Left lung (tissue), 4 donors: ENCODE measurements at regions not wholly inside any gene's neighbourhood (a gene's known extent, or its start where the extent isn't known, plus 50 kb on each side); places are given as distances from the start of the nearest gene placed in this dataset.

Source experiments
- ATAC-seq: fragments of 200-7000 bp; cut with Tn5 transposase; one replicate; pipeline ENCODE4 v1.9.1; 2020; ENCODE audit warnings: moderate library complexity
- DNase-seq, 4 donors: peaks; one replicate each; pipeline ENCODE4 v3.0.0-alpha.2; 2013 to 2020
- H3K27ac ChIP-seq, 2 donors: fragments of 200-600 bp; sonication (generic) in 1 of 2; one replicate each; pipeline versions ENCODE4 v1.5.0 to v1.8.0; 2020 to 2021
- H3K27me3 ChIP-seq, 2 donors: fragments of 200-600 bp; sonication (generic) in 1 of 2; one replicate each; pipeline versions ENCODE4 v1.5.0 to v1.8.0; 2020 to 2021
- H3K36me3 ChIP-seq, 2 donors: fragments of 200-600 bp; sonication (generic) in 1 of 2; one replicate each; pipeline versions ENCODE4 v1.5.0 to v1.8.0; 2020 to 2021
- H3K4me1 ChIP-seq, 2 donors: fragments of 200-600 bp; one replicate each; pipeline ENCODE4 v1.8.0; 2021
- H3K4me3 ChIP-seq, 2 donors: fragments of 200-600 bp; sonication (generic) in 1 of 2; one replicate each; pipeline versions ENCODE4 v1.5.0 to v1.8.0; 2020 to 2021; ENCODE audit warnings: mild to moderate bottlenecking in 1 of 2
- H3K9me3 ChIP-seq, 2 donors: fragments of 200-600 bp; sonication (generic) in 1 of 2; one replicate each; pipeline versions ENCODE4 v1.5.0 to v1.8.0; 2020 to 2021
- CTCF ChIP-seq, 2 donors: fragments of 200-600 bp; sonication (generic) in 1 of 2; IDR thresholded peaks; one replicate each; pipeline versions ENCODE4 v1.5.0 to v1.8.0; 2021; ENCODE audit warnings: antibody characterized with exemption in 2 of 2
- intact Hi-C, 2 donors: fragments of 100-400 bp; cut with DNase I; formaldehyde crosslinking; loops; one replicate each; pipeline versions ENCODE4 v1.11.2 to v1.14.2; 2022
- donor health status: DM: no; HTN: yes; CAD: no.
- donor health status: DM: no; HTN: no; CAD: no.

- H3K4me3 ChIP-seq = no peak overlapping the region
- no peak for TF ChIP-seq CTCF (IDR thresholded peaks at IDR 0.05)
- no peak overlapping the region for H3K27ac ChIP-seq
- ATAC-seq (no peak), DNase-seq (no peak)
- H3K4me1 ChIP-seq = peaks cover 0 to 16% of the 10 kb centered on the region in 2 donors
- intact Hi-C loops = no loop called here
- no peaks in the 10 kb centered on the region for H3K36me3 ChIP-seq
- no peaks in the 10 kb centered on the region for H3K9me3 ChIP-seq
- no peaks in the 10 kb centered on the region for H3K27me3 ChIP-seq
Measured at GRCh38 chr5:57407391-57407790, 75.2 kb downstream of the ACTBL2 start.

- Histone ChIP-seq H3K9me3 (no peaks in the 10 kb centered on the region), H3K4me1 (peaks cover 0 to 13% of the 10 kb centered on the region in 2 donors), H3K4me3 (no peak overlapping the region), H3K27me3 (no peaks in the 10 kb centered on the region), H3K36me3 (no peaks in the 10 kb centered on the region), H3K27ac (no peak overlapping the region)
- DNase-seq (no peak), ATAC-seq (no peak)
- intact Hi-C loops = no loop called here
- TF ChIP-seq CTCF (IDR thresholded peaks at IDR 0.05) = no peak
Measured at GRCh38 chr5:57406641-57407040, 76.0 kb downstream of the ACTBL2 start.

GRCh38 chr5:57405984-57406383, 76.6 kb downstream of the ACTBL2 start:
- Histone ChIP-seq H3K9me3 (no peaks in the 10 kb centered on the region), H3K4me1 (peaks cover 0 to 10% of the 10 kb centered on the region in 2 donors), H3K27ac (no peak overlapping the region), H3K4me3 (no peak overlapping the region), H3K36me3 (no peaks in the 10 kb centered on the region), H3K27me3 (no peaks in the 10 kb centered on the region)
- ATAC-seq = no peak
- no peak for TF ChIP-seq CTCF (IDR thresholded peaks at IDR 0.05)
- peak in 1 of 4 donors; percentile 55 for DNase-seq
- intact Hi-C loops = no loop called here

GRCh38 chr5:57402761-57403160, 79.8 kb downstream of the ACTBL2 start:
- H3K27me3 ChIP-seq = no peaks in the 10 kb centered on the region
- no peak overlapping the region for H3K4me3 ChIP-seq
- ATAC-seq (no peak), DNase-seq (no peak)
- no peaks in the 10 kb centered on the region for H3K36me3 ChIP-seq
- no peaks in the 10 kb centered on the region for H3K9me3 ChIP-seq
- H3K27ac ChIP-seq = no peak overlapping the region
- no peaks in the 10 kb centered on the region for H3K4me1 ChIP-seq
- intact Hi-C loops = no loop called here
- no peak for TF ChIP-seq CTCF (IDR thresholded peaks at IDR 0.05)

- TF ChIP-seq CTCF (IDR thresholded peaks at IDR 0.05) = no peak
- no peak for DNase-seq
- intact Hi-C loops = no loop called here
- Histone ChIP-seq H3K4me3 (no peak overlapping the region), H3K27me3 (no peaks in the 10 kb centered on the region), H3K36me3 (no peaks in the 10 kb centered on the region), H3K4me1 (no peaks in the 10 kb centered on the region), H3K27ac (no peak overlapping the region), H3K9me3 (no peaks in the 10 kb centered on the region)
- ATAC-seq = no peak
Measured at GRCh38 chr5:57402348-57402747, 80.3 kb downstream of the ACTBL2 start.
